ENCODE measurements at regions not wholly inside any gene's neighbourhood (a gene's known extent, or its start where the extent isn't known, plus 50 kb on each side); places are given as distances from the start of the nearest gene placed in this dataset.

DNA sequence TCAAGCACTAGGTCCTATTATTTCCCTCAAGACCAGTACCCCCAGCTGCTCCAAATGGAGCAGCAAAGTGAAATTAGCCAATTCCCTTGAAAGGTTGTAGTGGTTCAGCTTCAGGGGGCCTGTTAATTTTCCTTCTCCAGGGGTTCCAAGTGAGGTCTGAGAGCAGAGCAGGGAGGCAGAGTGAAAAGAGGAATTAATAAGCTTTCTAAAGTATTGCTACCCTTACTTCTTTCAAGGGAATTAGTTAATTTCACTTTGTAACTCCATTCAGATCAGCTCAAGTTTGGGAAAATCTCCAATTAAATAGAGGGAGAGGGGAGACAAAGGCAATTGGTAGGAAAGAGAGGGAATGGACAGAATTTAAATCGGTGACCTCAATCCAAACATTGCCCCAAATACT lies 78.7 kb upstream of the SLC7A11 start:
- Histone ChIP-seq H3K4me3 (ENCODE audit: control insufficient read depth in 2 of 3, extremely low read depth in 1 of 3, insufficient read depth in 2 of 3, low read depth in 1 of 3, low read length in 3 of 3) (no peak overlapping the region), H3K9ac (ENCODE audit: control insufficient read depth, extremely low read depth, insufficient read depth, low read length) (no peak overlapping the region), H3K27ac (ENCODE audit: control insufficient read depth, insufficient read depth, low read length) (no peak overlapping the region), H2AFZ (ENCODE audit: control insufficient read depth, low read length) (no peak overlapping the region), H3K36me3 (ENCODE audit: control insufficient read depth in 2 of 2, extremely low read depth in 1 of 2, insufficient read depth in 2 of 2, low read length in 2 of 2) (no peaks in the 10 kb centered on the region), H3K4me1 (ENCODE audit: control insufficient read depth, extremely low read depth, insufficient read depth, low read length) (no peaks in the 10 kb centered on the region), H4K20me1 (ENCODE audit: control insufficient read depth, extremely low read depth, insufficient read depth, low read length) (no peaks in the 10 kb centered on the region), H3K4me2 (ENCODE audit: control insufficient read depth, extremely low read depth, insufficient read depth, low read depth, low read length) (no peak overlapping the region), H3K9me1 (ENCODE audit: control insufficient read depth, extremely low read depth, insufficient read depth, low read length) (no peaks in the 10 kb centered on the region), H3K79me2 (ENCODE audit: control insufficient read depth, insufficient read depth, low read length) (no peaks in the 10 kb centered on the region), H3K9me3 (ENCODE audit: control insufficient read depth, low read depth, low read length) (no peaks in the 10 kb centered on the region), H3K27me3 (ENCODE audit: control insufficient read depth, extremely low read depth, insufficient read depth, low read length) (no peaks in the 10 kb centered on the region)
- FAIRE-seq (no peak), DNase-seq (ENCODE audit: low read depth, low spot score) (no peak)
- dilution Hi-C loops (cut with MboI; ENCODE audit: extremely low pct_ligation_motif_present, low sequenced_read_pairs), result no loop called here
- TF ChIP-seq, protein P1, sequence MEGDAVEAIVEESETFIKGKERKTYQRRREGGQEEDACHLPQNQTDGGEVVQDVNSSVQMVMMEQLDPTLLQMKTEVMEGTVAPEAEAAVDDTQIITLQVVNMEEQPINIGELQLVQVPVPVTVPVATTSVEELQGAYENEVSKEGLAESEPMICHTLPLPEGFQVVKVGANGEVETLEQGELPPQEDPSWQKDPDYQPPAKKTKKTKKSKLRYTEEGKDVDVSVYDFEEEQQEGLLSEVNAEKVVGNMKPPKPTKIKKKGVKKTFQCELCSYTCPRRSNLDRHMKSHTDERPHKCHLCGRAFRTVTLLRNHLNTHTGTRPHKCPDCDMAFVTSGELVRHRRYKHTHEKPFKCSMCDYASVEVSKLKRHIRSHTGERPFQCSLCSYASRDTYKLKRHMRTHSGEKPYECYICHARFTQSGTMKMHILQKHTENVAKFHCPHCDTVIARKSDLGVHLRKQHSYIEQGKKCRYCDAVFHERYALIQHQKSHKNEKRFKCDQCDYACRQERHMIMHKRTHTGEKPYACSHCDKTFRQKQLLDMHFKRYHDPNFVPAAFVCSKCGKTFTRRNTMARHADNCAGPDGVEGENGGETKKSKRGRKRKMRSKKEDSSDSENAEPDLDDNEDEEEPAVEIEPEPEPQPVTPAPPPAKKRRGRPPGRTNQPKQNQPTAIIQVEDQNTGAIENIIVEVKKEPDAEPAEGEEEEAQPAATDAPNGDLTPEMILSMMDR (optimal IDR thresholded peaks at IDR 0.05 in 1 of 3, IDR thresholded peaks at IDR 0.05 in 1 of 3, conservative IDR thresholded peaks at IDR 0.05 in 1 of 3; ENCODE audit: extremely low read depth in 1 of 3, insufficient read depth in 2 of 3, low read length in 3 of 3), result no peak
- TF ChIP-seq EZH2 (IDR thresholded peaks at IDR 0.05; ENCODE audit: low read length), result no peak

DNA sequence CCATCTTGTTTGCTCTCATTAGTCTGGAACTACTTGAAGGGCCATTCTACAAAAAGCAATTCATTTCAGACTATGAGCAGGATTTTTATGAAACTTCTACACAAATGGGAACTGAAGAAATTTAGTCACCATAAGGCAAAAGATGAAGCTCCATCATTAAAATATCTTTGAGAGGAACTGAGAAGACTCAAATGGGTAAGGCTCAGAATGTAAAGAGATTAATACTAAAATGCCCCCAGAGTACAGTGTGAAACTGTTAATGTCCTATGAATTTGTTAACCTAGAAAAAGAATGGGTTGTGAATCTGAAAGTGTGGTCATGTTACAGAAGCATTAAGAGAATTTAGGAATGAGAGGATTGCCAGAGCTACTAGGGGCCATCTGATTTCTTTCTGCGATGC lies 77.9 kb upstream of the SLC7A11 start:
- Histone ChIP-seq H3K27me3 (ENCODE audit: control insufficient read depth, extremely low read depth, insufficient read depth, low read length) (no peaks in the 10 kb centered on the region), H3K4me2 (ENCODE audit: control insufficient read depth, extremely low read depth, insufficient read depth, low read depth, low read length) (no peak overlapping the region), H3K27ac (ENCODE audit: control insufficient read depth, insufficient read depth, low read length) (no peak overlapping the region), H2AFZ (ENCODE audit: control insufficient read depth, low read length) (no peak overlapping the region), H3K9me1 (ENCODE audit: control insufficient read depth, extremely low read depth, insufficient read depth, low read length) (no peaks in the 10 kb centered on the region), H3K4me3 (ENCODE audit: control insufficient read depth in 2 of 3, extremely low read depth in 1 of 3, insufficient read depth in 2 of 3, low read depth in 1 of 3, low read length in 3 of 3) (no peak overlapping the region), H3K79me2 (ENCODE audit: control insufficient read depth, insufficient read depth, low read length) (no peaks in the 10 kb centered on the region), H4K20me1 (ENCODE audit: control insufficient read depth, extremely low read depth, insufficient read depth, low read length) (no peaks in the 10 kb centered on the region), H3K4me1 (ENCODE audit: control insufficient read depth, extremely low read depth, insufficient read depth, low read length) (no peaks in the 10 kb centered on the region), H3K36me3 (ENCODE audit: control insufficient read depth in 2 of 2, extremely low read depth in 1 of 2, insufficient read depth in 2 of 2, low read length in 2 of 2) (no peaks in the 10 kb centered on the region), H3K9me3 (ENCODE audit: control insufficient read depth, low read depth, low read length) (no peaks in the 10 kb centered on the region), H3K9ac (ENCODE audit: control insufficient read depth, extremely low read depth, insufficient read depth, low read length) (no peak overlapping the region)
- no peak for FAIRE-seq
- no peak for TF ChIP-seq EZH2 (IDR thresholded peaks at IDR 0.05; ENCODE audit: low read length)
- DNase-seq (ENCODE audit: low read depth, low spot score), result no peak
- dilution Hi-C loops (cut with MboI; ENCODE audit: extremely low pct_ligation_motif_present, low sequenced_read_pairs), result no loop called here

DNA sequence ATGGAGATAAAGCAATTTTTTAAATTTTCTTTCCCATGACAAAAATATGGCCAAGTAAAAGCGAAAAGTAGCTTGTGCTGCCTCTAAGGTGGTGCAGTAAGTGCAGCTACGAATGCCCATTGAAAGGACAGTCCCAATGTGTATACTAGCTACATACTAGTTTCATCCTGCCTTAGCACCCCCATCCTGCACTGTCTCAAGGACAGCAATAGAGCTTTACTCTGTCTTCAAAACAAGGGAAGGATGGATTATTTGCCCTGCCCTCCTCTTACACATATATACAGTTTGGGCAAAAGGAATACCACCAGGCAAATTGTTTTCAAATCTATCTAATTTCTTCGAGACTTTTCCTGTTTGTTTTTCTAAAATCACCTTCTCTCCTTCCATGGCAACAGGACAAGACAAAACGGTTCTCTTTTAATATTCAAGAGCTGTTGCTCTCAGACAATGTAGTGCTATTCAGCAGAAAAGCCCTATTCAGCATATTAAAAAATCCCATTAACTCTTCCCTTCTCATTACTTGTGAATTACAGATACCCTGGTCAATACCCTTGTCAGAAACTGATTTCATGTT lies 75.1 kb upstream of the SLC7A11 start:
- Histone ChIP-seq H3K4me3 (ENCODE audit: control insufficient read depth in 2 of 3, extremely low read depth in 1 of 3, insufficient read depth in 2 of 3, low read depth in 1 of 3, low read length in 3 of 3) (no peak overlapping the region), H3K4me2 (ENCODE audit: control insufficient read depth, extremely low read depth, insufficient read depth, low read depth, low read length) (no peak overlapping the region), H3K79me2 (ENCODE audit: control insufficient read depth, insufficient read depth, low read length) (no peaks in the 10 kb centered on the region), H3K27me3 (ENCODE audit: control insufficient read depth, extremely low read depth, insufficient read depth, low read length) (no peaks in the 10 kb centered on the region), H3K27ac (ENCODE audit: control insufficient read depth, insufficient read depth, low read length) (no peak overlapping the region), H3K36me3 (ENCODE audit: control insufficient read depth in 2 of 2, extremely low read depth in 1 of 2, insufficient read depth in 2 of 2, low read length in 2 of 2) (no peaks in the 10 kb centered on the region), H3K4me1 (ENCODE audit: control insufficient read depth, extremely low read depth, insufficient read depth, low read length) (no peaks in the 10 kb centered on the region), H3K9me1 (ENCODE audit: control insufficient read depth, extremely low read depth, insufficient read depth, low read length) (no peaks in the 10 kb centered on the region), H2AFZ (ENCODE audit: control insufficient read depth, low read length) (no peak overlapping the region), H3K9me3 (ENCODE audit: control insufficient read depth, low read depth, low read length) (no peaks in the 10 kb centered on the region), H3K9ac (ENCODE audit: control insufficient read depth, extremely low read depth, insufficient read depth, low read length) (no peak overlapping the region), H4K20me1 (ENCODE audit: control insufficient read depth, extremely low read depth, insufficient read depth, low read length) (no peaks in the 10 kb centered on the region)
- dilution Hi-C loops (cut with MboI; ENCODE audit: extremely low pct_ligation_motif_present, low sequenced_read_pairs), result no loop called here
- DNase-seq (ENCODE audit: low read depth, low spot score) (no peak), FAIRE-seq (no peak)
- no peak for TF ChIP-seq EZH2 (IDR thresholded peaks at IDR 0.05; ENCODE audit: low read length)
- TF ChIP-seq, protein P1 (optimal IDR thresholded peaks at IDR 0.05 in 1 of 3, IDR thresholded peaks at IDR 0.05 in 1 of 3, conservative IDR thresholded peaks at IDR 0.05 in 1 of 3; ENCODE audit: extremely low read depth in 1 of 3, insufficient read depth in 2 of 3, low read length in 3 of 3), result no peak
